ENCODE measurements at regions not wholly inside any gene's neighbourhood (a gene's known extent, or its start where the extent isn't known, plus 50 kb on each side); places are given as distances from the start of the nearest gene placed in this dataset.

DNA sequence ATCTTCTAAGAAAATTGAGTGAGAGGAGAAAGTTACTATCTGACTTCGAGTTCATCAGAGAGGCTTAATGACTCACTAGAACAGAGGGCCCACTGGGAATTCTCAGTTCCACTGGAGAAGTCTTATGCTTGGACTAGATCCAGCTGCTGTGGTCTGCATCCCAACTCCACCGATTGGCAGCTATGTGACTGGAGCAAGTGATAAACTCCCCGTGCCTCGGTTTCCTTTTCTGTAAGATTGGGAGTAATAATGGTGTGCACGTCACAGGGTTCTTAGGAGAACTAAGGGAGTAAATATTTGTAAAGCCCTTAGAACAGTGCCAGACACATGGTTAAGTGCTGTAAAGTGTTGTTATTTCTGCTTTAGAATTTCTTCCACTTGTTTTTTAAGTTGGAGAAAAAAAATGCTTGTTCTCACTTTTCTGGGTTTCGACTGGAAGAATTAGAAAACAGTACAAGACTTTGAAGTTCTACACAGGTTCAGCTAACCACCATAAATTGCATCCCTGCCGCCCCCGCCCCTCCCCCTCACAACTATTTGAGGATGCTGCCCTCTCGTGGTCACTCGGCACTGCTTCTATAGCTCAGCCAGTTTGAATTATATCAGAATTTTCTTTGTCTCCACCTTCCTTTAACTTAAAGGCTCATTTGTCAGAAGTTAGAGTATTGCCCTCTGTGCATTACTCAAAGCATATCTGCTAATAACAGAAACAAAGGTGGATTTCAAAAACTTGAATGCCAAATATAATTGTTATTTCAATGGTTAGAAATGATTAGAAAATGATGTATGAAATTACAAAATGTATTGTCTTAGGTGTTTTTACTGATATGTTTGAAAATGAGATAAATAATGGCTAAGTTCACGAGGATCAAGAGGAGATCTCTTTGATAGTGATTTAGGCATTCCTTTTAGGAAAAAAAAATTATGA, 95.0 kb upstream of the IFNGR1 start:
- peak overlapping the region; percentile 7 for H3K4me3 ChIP-seq

DNA sequence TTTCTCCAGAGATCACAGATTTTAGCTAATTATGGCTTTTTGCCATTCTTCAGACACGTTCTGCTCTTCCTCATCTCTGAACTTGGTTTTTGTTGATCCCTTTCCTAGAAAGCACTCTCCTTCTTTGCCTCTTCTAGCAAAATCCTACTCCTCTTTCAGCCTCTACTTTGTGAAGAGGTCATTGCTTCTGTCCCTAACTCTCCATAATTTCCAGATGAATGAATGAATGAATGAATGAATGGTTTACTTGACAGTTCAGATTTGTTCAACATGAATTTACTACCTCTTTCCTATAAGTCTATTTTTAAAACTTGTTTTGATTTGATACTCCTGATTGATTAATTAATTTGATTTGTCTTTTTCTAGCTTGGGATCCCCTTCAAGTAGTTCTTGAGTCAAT, 94.0 kb upstream of the IFNGR1 start:
- no peak for ATAC-seq
- TF ChIP-seq, protein P1, sequence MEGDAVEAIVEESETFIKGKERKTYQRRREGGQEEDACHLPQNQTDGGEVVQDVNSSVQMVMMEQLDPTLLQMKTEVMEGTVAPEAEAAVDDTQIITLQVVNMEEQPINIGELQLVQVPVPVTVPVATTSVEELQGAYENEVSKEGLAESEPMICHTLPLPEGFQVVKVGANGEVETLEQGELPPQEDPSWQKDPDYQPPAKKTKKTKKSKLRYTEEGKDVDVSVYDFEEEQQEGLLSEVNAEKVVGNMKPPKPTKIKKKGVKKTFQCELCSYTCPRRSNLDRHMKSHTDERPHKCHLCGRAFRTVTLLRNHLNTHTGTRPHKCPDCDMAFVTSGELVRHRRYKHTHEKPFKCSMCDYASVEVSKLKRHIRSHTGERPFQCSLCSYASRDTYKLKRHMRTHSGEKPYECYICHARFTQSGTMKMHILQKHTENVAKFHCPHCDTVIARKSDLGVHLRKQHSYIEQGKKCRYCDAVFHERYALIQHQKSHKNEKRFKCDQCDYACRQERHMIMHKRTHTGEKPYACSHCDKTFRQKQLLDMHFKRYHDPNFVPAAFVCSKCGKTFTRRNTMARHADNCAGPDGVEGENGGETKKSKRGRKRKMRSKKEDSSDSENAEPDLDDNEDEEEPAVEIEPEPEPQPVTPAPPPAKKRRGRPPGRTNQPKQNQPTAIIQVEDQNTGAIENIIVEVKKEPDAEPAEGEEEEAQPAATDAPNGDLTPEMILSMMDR (IDR thresholded peaks at IDR 0.05), result no peak
- no peaks in the 10 kb centered on the region for H3K9me3 ChIP-seq
- H3K27ac ChIP-seq, result no peak overlapping the region
- H3K4me3 ChIP-seq, result no peak overlapping the region
- intact Hi-C loops (cut with DNase I), result loop anchor here (10.0 kb wide), 1 partner anchor 218 kb away; no protein-coding TSS in a partner anchor
- no peaks in the 10 kb centered on the region for H3K27me3 ChIP-seq
- H3K36me3 ChIP-seq, result no peaks in the 10 kb centered on the region
- DNase-seq, result no peak
- H3K4me1 ChIP-seq, result peaks cover 23% of the 10 kb centered on the region

More for the DNA sequence above, 95.0 kb upstream of the IFNGR1 start:
- no peaks in the 10 kb centered on the region for H3K36me3 ChIP-seq
- peak; percentile 93 for ATAC-seq
- H3K27me3 ChIP-seq, result no peaks in the 10 kb centered on the region
- DNase-seq, result peak; percentile 80
- peaks cover 19% of the 10 kb centered on the region for H3K4me1 ChIP-seq
- intact Hi-C loops (cut with DNase I), result loop anchor here (10.0 kb wide), 1 partner anchor 219 kb away; no protein-coding TSS in a partner anchor
- TF ChIP-seq, protein P1 (IDR thresholded peaks at IDR 0.05), result peak; percentile 81
- H3K27ac ChIP-seq, result no peak overlapping the region
- no peaks in the 10 kb centered on the region for H3K9me3 ChIP-seq

DNA sequence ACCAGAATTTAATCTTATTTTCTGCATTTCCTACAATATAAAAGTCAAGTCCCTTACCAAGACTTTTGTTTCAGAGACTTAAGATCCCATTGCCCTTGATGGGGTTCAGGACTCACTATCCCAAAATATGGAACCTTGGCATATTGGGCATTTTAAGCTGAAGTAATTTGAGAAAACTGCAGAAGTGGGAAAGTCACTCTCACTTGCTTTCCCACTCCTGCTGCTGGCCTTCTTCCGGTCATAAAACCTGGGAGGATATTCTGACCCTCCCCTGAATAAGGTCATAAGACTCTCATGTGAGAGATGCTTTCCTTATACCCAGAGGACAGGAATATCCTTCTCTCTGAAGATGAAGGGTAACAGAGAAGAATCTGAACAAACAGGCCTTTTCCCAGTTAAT, 92.8 kb upstream of the IFNGR1 start:
- no peaks in the 10 kb centered on the region for H3K27me3 ChIP-seq
- H3K36me3 ChIP-seq, result no peaks in the 10 kb centered on the region
- H3K4me3 ChIP-seq, result no peak overlapping the region
- H3K4me1 ChIP-seq, result peaks cover 23% of the 10 kb centered on the region
- intact Hi-C loops (cut with DNase I), result loop anchor here (10.0 kb wide), 1 partner anchor 217 kb away; no protein-coding TSS in a partner anchor
- no peak overlapping the region for H3K27ac ChIP-seq
- ATAC-seq (no peak), DNase-seq (no peak)
- TF ChIP-seq, protein P1 (IDR thresholded peaks at IDR 0.05), result no peak
- no peaks in the 10 kb centered on the region for H3K9me3 ChIP-seq

DNA sequence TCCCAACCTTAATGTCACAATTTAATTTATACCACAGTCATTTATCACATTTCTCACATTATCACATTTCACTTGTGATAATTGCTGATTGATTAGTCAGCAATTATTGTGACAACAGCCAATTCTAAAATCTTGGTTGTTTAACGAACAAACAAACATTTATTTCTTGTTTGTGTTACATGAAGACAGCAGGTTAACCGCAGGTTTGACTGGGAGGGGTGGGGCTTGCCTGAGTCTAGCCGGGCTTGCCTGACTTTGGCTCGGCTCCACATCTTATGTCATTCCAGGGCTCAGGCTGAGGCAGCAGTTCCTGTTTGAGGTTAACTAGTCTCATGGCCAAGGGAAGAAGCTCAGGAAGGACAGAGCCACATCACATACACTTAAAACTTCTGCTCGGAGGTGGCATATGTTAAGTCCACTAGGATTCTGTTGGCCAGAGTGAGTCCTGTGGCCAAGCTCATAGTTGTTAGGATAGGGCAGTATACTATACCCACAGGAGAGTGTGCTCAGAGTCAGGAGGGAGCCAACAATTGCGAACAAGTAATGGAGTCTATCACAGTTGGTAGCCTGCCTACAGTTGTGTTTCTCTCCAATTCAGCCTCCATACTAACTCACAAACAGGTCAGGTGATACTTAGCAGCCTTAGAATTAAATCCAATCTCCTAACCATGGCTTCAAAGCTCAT, 90.0 kb upstream of the IFNGR1 start:
- peak; percentile 84 for DNase-seq
- ATAC-seq, result peak; percentile 98
- peaks cover 16% of the 10 kb centered on the region for H3K4me1 ChIP-seq
- no peak overlapping the region for H3K4me3 ChIP-seq
- no peak overlapping the region for H3K27ac ChIP-seq
- no peaks in the 10 kb centered on the region for H3K36me3 ChIP-seq
- no peaks in the 10 kb centered on the region for H3K27me3 ChIP-seq
- intact Hi-C loops (cut with DNase I), result no loop called here
- TF ChIP-seq, protein P1 (IDR thresholded peaks at IDR 0.05), result no peak
- H3K9me3 ChIP-seq, result no peaks in the 10 kb centered on the region

GRCh38 chr6:137307163-137307854, 88.1 kb upstream of the IFNGR1 start:
- intact Hi-C loops (cut with DNase I), result no loop called here
- DNase-seq (no peak), ATAC-seq (peak; percentile 65)
- Histone ChIP-seq H3K27ac (no peak overlapping the region), H3K4me3 (no peak overlapping the region), H3K36me3 (no peaks in the 10 kb centered on the region), H3K9me3 (no peaks in the 10 kb centered on the region), H3K4me1 (peaks cover 10% of the 10 kb centered on the region), H3K27me3 (no peaks in the 10 kb centered on the region)
- TF ChIP-seq, protein P1 (IDR thresholded peaks at IDR 0.05), result no peak

Data from upper lobe of right lung (tissue), 1 donor.